Testis (tissue), 2 donors: ENCODE measurements at regions not wholly inside any gene's neighbourhood (a gene's known extent, or its start where the extent isn't known, plus 50 kb on each side); places are given as distances from the start of the nearest gene placed in this dataset.

Experiments used
- CTCF ChIP-seq, 3 experiments: fragments of 450-650 bp in 2 of 3; fragments of 200-600 bp in 1 of 3; sonication (generic) in 1 of 3; IDR thresholded peaks; one replicate each; pipeline ENCODE4 v1.5.1; 2016 to 2019; ENCODE audit warnings: antibody characterized with exemption in 3 of 3, mild to moderate bottlenecking in 2 of 3, moderate library complexity in 1 of 3
- POLR2A ChIP-seq: fragments of 450-650 bp; IDR thresholded peaks from one replicate; pipeline ENCODE4 v1.6.1; 2017; ENCODE audit warnings: antibody characterized with exemption, mild to moderate bottlenecking, moderate library complexity

GRCh38 chr1:60160141-60160540 lies 86.6 kb upstream of the C1orf87 start:
- no peak for TF ChIP-seq CTCF (IDR thresholded peaks at IDR 0.05)
- TF ChIP-seq POLR2A: no peak
